GM13977 (cell line): ENCODE measurements at regions not wholly inside any gene's neighbourhood (a gene's known extent, or its start where the extent isn't known, plus 50 kb on each side); places are given as distances from the start of the nearest gene placed in this dataset.

ENCODE experiments used
- DNase-seq: peaks from one replicate; pipeline ENCODE4 v3.0.0; 2012; ENCODE audit warnings: low spot score
- CTCF ChIP-seq: IDR thresholded peaks from 2 replicates; pipeline ENCODE4 v1.5.1; 2012; ENCODE audit warnings: mild to moderate bottlenecking, control low read depth; ENCODE audit not compliant: insufficient read depth; ENCODE audit errors: extremely low read depth, missing control alignments
- in situ Hi-C: fragments of 300-500 bp; cut with MboI; formaldehyde crosslinking; loops from one replicate; pipeline ENCODE4 v1.12.0; 2022; ENCODE audit warnings: low sequenced_read_pairs, low pct_unique_long_range_greater_than_20kb, mixed read lengths, inconsistent platforms; ENCODE audit not compliant: unreplicated experiment

- TF ChIP-seq CTCF = no peak
- DNase-seq = no peak
- in situ Hi-C loops = no loop called here
These were observed 489.8 kb upstream of the GOLIM4 start for GRCh38 chr3:168585544-168585943.

- DNase-seq = no peak
- in situ Hi-C loops = no loop called here
- no peak for TF ChIP-seq CTCF
These were observed 488.3 kb upstream of the GOLIM4 start for GRCh38 chr3:168583977-168584376.

GRCh38 chr3:168582503-168582902 is 486.8 kb upstream of the GOLIM4 start:
- no peak for DNase-seq
- in situ Hi-C loops = no loop called here
- no peak for TF ChIP-seq CTCF

- no peak for DNase-seq
- no peak for TF ChIP-seq CTCF
- in situ Hi-C loops = no loop called here
These were observed 486.1 kb upstream of the GOLIM4 start for GRCh38 chr3:168581771-168582225.

- in situ Hi-C loops = no loop called here
- TF ChIP-seq CTCF = no peak
- no peak for DNase-seq
These were observed 483.3 kb upstream of the GOLIM4 start for GRCh38 chr3:168579010-168579409.

GRCh38 chr3:168575750-168576149 is 480.0 kb upstream of the GOLIM4 start:
- in situ Hi-C loops = no loop called here
- no peak for TF ChIP-seq CTCF
- no peak for DNase-seq
